ENCODE measurements at regions not wholly inside any gene's neighbourhood (a gene's known extent, or its start where the extent isn't known, plus 50 kb on each side); places are given as distances from the start of the nearest gene placed in this dataset.

DNA sequence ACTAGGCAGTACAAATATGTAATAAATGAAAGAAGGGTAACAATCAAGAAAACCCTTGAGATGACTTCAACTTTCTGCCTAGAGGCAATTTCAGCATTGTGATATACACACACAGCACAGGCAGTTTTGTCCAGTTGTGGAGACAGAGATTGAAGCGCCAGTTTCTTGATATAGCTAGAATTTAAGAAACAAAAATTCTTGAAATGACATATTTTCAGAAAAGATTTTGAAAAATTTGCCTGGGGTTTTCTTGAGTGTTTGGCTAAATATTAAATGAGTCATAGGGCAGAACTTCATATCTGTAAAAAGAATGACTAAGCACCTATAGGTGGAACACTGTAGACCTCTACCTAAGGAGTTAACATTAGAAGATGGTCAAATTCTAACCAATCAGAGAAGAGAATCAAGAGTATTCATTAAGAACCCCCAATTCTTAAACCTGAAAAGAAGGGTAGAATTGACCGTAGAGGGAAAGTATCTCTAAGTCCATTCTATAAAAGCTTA, 1266.8 kb upstream of the TMEFF2 start:
- no peak for TF ChIP-seq FOSL2 (IDR thresholded peaks at IDR 0.05)
- 0 out of 2 replicates have a peak, but pooled peaks have one; percentile 23 for TF ChIP-seq FOSL2 (CRISPR knock-in tag; IDR thresholded peaks at IDR 0.05)
- TF ChIP-seq BHLHE40 (IDR thresholded peaks at IDR 0.05; ENCODE audit: low read depth, low read length), result no peak
- TF ChIP-seq RNF2 (IDR thresholded peaks at IDR 0.05; ENCODE audit: borderline replicate concordance, low read depth), result no peak
- no peak for TF ChIP-seq TFCP2L1 (CRISPR knock-in tag; IDR thresholded peaks at IDR 0.05)
- no peak for TF ChIP-seq ZNF302 (CRISPR knock-in tag; IDR thresholded peaks at IDR 0.05)
- no peak for TF ChIP-seq CBX2 (IDR thresholded peaks at IDR 0.05; ENCODE audit: borderline replicate concordance, low read depth)
- no peak for TF ChIP-seq NR3C1 (IDR thresholded peaks at IDR 0.05)
- TF ChIP-seq PHF8 (IDR thresholded peaks at IDR 0.05; ENCODE audit: borderline replicate concordance, low read depth), result no peak
- FAIRE-seq (no peak), ATAC-seq (no peak), DNase-seq (ENCODE audit: low read depth in 1 of 2, low spot score in 1 of 2) (peak; percentile 2)
- Histone ChIP-seq H3K9me3 (no peaks in the 10 kb centered on the region), H3K27ac (no peak overlapping the region), H3K4me3 (no peak overlapping the region), H3K4me2 (peak overlapping the region; percentile 36; the same call in 1 of the 3 replicates), H3K4me1 (peaks cover 8% of the 10 kb centered on the region)
- 85% methylated on average over 2 of the region's 2 CpGs for WGBS (ENCODE audit: missing lambda C conversion rate)
- ChIA-PET CTCF (no interaction called here), POLR2A (no interaction called here)

DNA sequence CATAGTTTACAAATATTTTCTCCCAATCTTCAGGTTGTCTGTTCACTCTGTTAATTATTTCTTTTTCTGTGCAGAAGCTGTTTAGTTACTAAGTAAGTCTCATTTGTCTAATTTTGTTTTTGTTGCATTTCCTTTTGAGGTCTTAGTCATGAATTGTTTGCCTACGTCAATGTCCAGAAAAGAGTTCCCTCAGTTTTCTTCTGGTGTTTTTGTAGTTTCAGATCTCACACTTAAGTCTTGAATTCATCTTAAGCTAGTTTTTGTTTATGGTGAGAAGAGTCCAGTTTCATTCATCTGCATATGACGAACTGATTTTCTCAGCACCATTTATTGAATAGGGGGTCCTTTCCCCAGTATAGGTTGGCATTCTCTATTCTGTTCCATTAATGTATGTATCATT, 1252.2 kb upstream of the TMEFF2 start:
- WGBS (ENCODE audit: missing lambda C conversion rate), result 78% methylated on average over 2 of the region's 2 CpGs
- CTCF ChIA-PET, result no interaction called here
- POLR2A ChIA-PET, result no interaction called here

DNA sequence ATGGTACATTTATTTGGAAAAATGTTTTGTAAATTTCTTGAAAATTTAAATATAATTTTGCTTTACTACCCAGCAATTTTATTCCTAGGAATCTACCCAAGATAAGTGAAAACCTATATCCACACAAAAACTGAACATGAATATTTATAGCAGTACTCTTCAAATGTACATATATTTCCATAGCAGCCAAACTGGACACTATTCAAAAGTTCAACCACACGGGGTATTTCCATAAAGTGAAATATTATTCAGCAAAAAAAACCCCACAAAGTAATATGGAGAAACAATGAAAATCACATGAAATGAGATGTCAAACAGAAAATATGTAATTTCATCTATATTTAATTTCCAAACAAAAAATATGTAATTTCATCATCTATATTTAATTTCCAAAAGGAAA, 1247.6 kb upstream of the TMEFF2 start:
- 16% methylated on average over 1 of the region's 1 CpG for WGBS (ENCODE audit: missing lambda C conversion rate)
- FAIRE-seq, result no peak
- no peaks in the 10 kb centered on the region for H3K4me1 ChIP-seq

More for the DNA sequence above, 1252.2 kb upstream of the TMEFF2 start:
- Histone ChIP-seq H3K4me2 (no peak overlapping the region), H3K9me3 (no peaks in the 10 kb centered on the region), H3K27ac (no peak overlapping the region), H3K4me1 (no peaks in the 10 kb centered on the region), H3K4me3 (no peak overlapping the region)
- TF ChIP-seq JUNB (IDR thresholded peaks at IDR 0.05) (no peak), JUN (IDR thresholded peaks at IDR 0.05) (no peak), EP300 (IDR thresholded peaks at IDR 0.05) (no peak), RNF2 (IDR thresholded peaks at IDR 0.05; ENCODE audit: borderline replicate concordance, low read depth) (no peak), GATA3 (IDR thresholded peaks at IDR 0.05; ENCODE audit: borderline replicate concordance) (no peak), HEYL (CRISPR knock-in tag; IDR thresholded peaks at IDR 0.05) (no peak), CBX8 (IDR thresholded peaks at IDR 0.05) (no peak)
- TF ChIP-seq, protein P1, sequence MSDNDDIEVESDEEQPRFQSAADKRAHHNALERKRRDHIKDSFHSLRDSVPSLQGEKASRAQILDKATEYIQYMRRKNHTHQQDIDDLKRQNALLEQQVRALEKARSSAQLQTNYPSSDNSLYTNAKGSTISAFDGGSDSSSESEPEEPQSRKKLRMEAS (IDR thresholded peaks at IDR 0.05), result no peak
- no peak for FAIRE-seq
- DNase-seq (ENCODE audit: low read depth in 1 of 2, low spot score in 1 of 2), result no peak
- no peak for ATAC-seq

More for the DNA sequence above, 1247.6 kb upstream of the TMEFF2 start:
- TF ChIP-seq, protein P2, sequence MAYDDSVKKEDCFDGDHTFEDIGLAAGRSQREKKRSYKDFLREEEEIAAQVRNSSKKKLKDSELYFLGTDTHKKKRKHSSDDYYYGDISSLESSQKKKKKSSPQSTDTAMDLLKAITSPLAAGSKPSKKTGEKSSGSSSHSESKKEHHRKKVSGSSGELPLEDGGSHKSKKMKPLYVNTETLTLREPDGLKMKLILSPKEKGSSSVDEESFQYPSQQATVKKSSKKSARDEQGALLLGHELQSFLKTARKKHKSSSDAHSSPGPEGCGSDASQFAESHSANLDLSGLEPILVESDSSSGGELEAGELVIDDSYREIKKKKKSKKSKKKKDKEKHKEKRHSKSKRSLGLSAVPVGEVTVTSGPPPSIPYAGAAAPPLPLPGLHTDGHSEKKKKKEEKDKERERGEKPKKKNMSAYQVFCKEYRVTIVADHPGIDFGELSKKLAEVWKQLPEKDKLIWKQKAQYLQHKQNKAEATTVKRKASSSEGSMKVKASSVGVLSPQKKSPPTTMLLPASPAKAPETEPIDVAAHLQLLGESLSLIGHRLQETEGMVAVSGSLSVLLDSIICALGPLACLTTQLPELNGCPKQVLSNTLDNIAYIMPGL (CRISPR knock-in tag; IDR thresholded peaks at IDR 0.05; ENCODE audit: borderline replicate concordance), result no peak
- no peak for TF ChIP-seq NPAS2 (CRISPR knock-in tag; IDR thresholded peaks at IDR 0.05; ENCODE audit: borderline replicate concordance)
- no peak for TF ChIP-seq CEBPB (IDR thresholded peaks at IDR 0.05)
- no peak for TF ChIP-seq EHMT2 (IDR thresholded peaks at IDR 0.05; ENCODE audit: low read depth)
- TF ChIP-seq, protein P3, sequence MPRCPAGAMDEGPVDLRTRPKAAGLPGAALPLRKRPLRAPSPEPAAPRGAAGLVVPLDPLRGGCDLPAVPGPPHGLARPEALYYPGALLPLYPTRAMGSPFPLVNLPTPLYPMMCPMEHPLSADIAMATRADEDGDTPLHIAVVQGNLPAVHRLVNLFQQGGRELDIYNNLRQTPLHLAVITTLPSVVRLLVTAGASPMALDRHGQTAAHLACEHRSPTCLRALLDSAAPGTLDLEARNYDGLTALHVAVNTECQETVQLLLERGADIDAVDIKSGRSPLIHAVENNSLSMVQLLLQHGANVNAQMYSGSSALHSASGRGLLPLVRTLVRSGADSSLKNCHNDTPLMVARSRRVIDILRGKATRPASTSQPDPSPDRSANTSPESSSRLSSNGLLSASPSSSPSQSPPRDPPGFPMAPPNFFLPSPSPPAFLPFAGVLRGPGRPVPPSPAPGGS (IDR thresholded peaks at IDR 0.05), result no peak
- no peak for TF ChIP-seq HEYL (CRISPR knock-in tag; IDR thresholded peaks at IDR 0.05)
- TF ChIP-seq ZSCAN20 (CRISPR knock-in tag; IDR thresholded peaks at IDR 0.05), result no peak
- TF ChIP-seq RNF2 (IDR thresholded peaks at IDR 0.05; ENCODE audit: borderline replicate concordance, low read depth), result no peak
- TF ChIP-seq CHD2 (IDR thresholded peaks at IDR 0.05; ENCODE audit: low read length, partially characterized antibody), result no peak
- TF ChIP-seq ESRRA (IDR thresholded peaks at IDR 0.05; ENCODE audit: borderline replicate concordance, low read length), result no peak
- no peak for TF ChIP-seq JUNB (IDR thresholded peaks at IDR 0.05)
- no peak for TF ChIP-seq RFX5 (IDR thresholded peaks at IDR 0.05)
- TF ChIP-seq POLR2AphosphoS2 (conservative IDR thresholded peaks at IDR 0.05; ENCODE audit: low read length), result no peak
- TF ChIP-seq NFE2L2 (conservative IDR thresholded peaks at IDR 0.05; ENCODE audit: low read length), result no peak
- no peak for TF ChIP-seq FOSB (CRISPR knock-in tag; IDR thresholded peaks at IDR 0.05)
- TF ChIP-seq FOXS1 (CRISPR knock-in tag; IDR thresholded peaks at IDR 0.05), result no peak
- TF ChIP-seq, protein P4, sequence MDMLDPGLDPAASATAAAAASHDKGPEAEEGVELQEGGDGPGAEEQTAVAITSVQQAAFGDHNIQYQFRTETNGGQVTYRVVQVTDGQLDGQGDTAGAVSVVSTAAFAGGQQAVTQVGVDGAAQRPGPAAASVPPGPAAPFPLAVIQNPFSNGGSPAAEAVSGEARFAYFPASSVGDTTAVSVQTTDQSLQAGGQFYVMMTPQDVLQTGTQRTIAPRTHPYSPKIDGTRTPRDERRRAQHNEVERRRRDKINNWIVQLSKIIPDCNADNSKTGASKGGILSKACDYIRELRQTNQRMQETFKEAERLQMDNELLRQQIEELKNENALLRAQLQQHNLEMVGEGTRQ (IDR thresholded peaks at IDR 0.05), result no peak
- H3K4me3 ChIP-seq, result no peak overlapping the region
- CTCF ChIA-PET, result no interaction called here
- H3K9me3 ChIP-seq, result no peaks in the 10 kb centered on the region
- no peak overlapping the region for H3K4me2 ChIP-seq
- POLR2A ChIA-PET, result no interaction called here
- H3K27ac ChIP-seq, result no peak overlapping the region
- no peak for DNase-seq (ENCODE audit: low read depth in 1 of 2, low spot score in 1 of 2)
- ATAC-seq, result no peak
